BJ (cell line): ENCODE measurements at regions not wholly inside any gene's neighbourhood (a gene's known extent, or its start where the extent isn't known, plus 50 kb on each side); places are given as distances from the start of the nearest gene placed in this dataset.

Experiments
- CTCF ChIA-PET: fragments of 350-600 bp; formaldehyde crosslinking; extraction: SDS; loops from one replicate; lab custom pipeline; 2021; ENCODE audit warnings: antibody characterized with exemption, inconsistent platforms; lab: Yijun Ruan, JAX
- POLR2A ChIA-PET: fragments of 300-600 bp; sonication (Branson Sonifier 250); formaldehyde crosslinking; extraction: SDS; loops from one replicate; lab custom pipeline; 2021; ENCODE audit warnings: antibody characterized with exemption; lab: Charles Lee
- DNase-seq: peaks from one replicate; pipeline ENCODE4 v3.0.0-alpha.2; 2011; ENCODE audit warnings: low read depth
- H3K27me3 ChIP-seq: 2 replicates; pipeline ENCODE4 v1.6.0; 2011; ENCODE audit warnings: low read length; ENCODE audit not compliant: control insufficient read depth, insufficient read depth
- H3K36me3 ChIP-seq: 2 replicates; pipeline ENCODE4 v1.5.1; 2011; ENCODE audit warnings: low read length; ENCODE audit not compliant: control insufficient read depth, insufficient read depth
- H3K4me3 ChIP-seq: 2 replicates; pipeline ENCODE4 v1.5.1; 2011; ENCODE audit warnings: low read depth, mild to moderate bottlenecking, control low read depth, low read length
- TF ChIP-seq, protein P1 (sequence below): IDR thresholded peaks from 2 replicates; pipeline ENCODE4 v1.5.1; 2011; ENCODE audit warnings: low read depth, mild to moderate bottlenecking, control low read depth, inconsistent platforms, low read length, moderate library complexity; ENCODE audit not compliant: insufficient read depth

- TF ChIP-seq, protein P1, sequence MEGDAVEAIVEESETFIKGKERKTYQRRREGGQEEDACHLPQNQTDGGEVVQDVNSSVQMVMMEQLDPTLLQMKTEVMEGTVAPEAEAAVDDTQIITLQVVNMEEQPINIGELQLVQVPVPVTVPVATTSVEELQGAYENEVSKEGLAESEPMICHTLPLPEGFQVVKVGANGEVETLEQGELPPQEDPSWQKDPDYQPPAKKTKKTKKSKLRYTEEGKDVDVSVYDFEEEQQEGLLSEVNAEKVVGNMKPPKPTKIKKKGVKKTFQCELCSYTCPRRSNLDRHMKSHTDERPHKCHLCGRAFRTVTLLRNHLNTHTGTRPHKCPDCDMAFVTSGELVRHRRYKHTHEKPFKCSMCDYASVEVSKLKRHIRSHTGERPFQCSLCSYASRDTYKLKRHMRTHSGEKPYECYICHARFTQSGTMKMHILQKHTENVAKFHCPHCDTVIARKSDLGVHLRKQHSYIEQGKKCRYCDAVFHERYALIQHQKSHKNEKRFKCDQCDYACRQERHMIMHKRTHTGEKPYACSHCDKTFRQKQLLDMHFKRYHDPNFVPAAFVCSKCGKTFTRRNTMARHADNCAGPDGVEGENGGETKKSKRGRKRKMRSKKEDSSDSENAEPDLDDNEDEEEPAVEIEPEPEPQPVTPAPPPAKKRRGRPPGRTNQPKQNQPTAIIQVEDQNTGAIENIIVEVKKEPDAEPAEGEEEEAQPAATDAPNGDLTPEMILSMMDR: no peak
- Histone ChIP-seq H3K4me3 (no peak overlapping the region), H3K36me3 (no peaks in the 10 kb centered on the region), H3K27me3 (no peaks in the 10 kb centered on the region)
- CTCF ChIA-PET: interaction anchor here (1.0 to 1.4 kb wide), 2 partner anchors 14 to 15 kb away, joined by 3 read pairs; no protein-coding TSS in a partner anchor
- POLR2A ChIA-PET: no interaction called here
- no peak for DNase-seq
Observed at GRCh38 chr18:23336101-23336500, 117.0 kb upstream of the RIOK3 start.

DNA sequence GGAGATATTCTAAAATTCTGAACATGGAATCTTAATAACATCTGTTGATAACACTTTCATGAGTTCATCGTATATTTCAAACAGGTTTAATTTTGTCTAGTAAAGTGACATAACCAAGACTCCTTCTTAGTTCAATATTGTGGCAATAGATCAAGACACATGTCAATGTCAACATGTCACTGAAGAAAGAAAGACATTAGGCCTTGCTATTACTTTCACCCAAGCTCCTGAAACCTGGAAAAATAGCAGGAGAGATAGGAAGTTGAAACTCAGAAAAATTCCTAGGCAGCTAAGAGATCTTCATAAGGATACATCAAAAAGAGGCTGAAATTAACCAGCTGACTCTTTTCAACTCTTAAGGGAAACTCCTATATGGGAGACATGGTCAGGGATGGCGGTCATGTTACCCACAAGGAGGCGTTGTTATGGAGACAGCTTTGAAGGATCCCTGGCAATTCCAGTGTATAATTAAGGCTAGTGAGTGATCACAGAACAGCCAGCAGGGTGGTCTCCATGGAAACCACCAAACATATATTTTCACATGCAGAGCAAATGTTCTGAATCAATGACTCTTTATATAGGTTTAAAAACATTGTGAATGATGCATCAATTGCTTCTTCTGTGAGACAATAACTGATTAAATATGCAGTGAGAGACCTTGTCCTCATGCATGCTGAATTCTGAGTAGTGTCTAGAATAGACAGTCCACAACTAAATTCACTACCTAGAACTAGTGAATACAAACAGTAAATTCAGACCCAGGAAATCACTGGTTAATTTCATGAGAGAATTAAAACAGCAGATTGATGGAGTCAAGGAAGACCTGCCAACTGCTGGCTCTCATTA is 115.3 kb upstream of the RIOK3 start:
- H3K4me3 ChIP-seq: no peak overlapping the region
- no peaks in the 10 kb centered on the region for H3K27me3 ChIP-seq
- no peak for DNase-seq
- TF ChIP-seq, protein P1: no peak
- ChIA-PET CTCF (no interaction called here), POLR2A (no interaction called here)
- H3K36me3 ChIP-seq: no peaks in the 10 kb centered on the region

GRCh38 chr18:23340661-23341060 is 112.4 kb upstream of the RIOK3 start:
- no peaks in the 10 kb centered on the region for H3K36me3 ChIP-seq
- ChIA-PET CTCF (interaction anchor here (0.6 to 1.2 kb wide), 2 partner anchors 10 to 66 kb away, joined by 3 read pairs; no protein-coding TSS in a partner anchor), POLR2A (no interaction called here)
- no peaks in the 10 kb centered on the region for H3K27me3 ChIP-seq
- DNase-seq: no peak
- H3K4me3 ChIP-seq: no peak overlapping the region
- TF ChIP-seq, protein P1: no peak

DNA sequence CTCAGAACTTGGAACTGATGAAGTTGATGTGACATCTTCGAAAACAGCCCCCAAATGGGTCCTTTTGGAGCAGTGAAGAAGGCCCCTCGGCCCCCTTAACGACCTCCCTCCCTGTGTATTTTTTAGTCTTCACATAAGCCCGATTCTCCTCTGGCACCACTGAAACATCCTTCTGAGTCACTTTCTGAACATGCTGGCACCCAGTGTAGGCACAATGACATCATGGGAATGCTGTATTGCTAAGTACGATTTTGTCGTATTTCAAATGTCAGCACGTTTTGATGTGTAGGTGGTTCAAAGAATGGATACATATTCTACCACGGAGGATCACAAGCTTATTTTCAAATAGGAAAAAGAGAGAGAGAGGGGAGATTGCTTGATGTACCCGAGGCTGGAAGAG is 111.7 kb upstream of the RIOK3 start:
- Histone ChIP-seq H3K27me3 (no peaks in the 10 kb centered on the region), H3K36me3 (no peaks in the 10 kb centered on the region), H3K4me3 (no peak overlapping the region)
- ChIA-PET CTCF (interaction anchor here (0.7 kb wide), 1 partner anchor 836 kb away, joined by 3 read pairs; no protein-coding TSS in a partner anchor), POLR2A (no interaction called here)
- TF ChIP-seq, protein P1: no peak
- DNase-seq: no peak

- DNase-seq: no peak
- ChIA-PET POLR2A (no interaction called here), CTCF (no interaction called here)
- Histone ChIP-seq H3K4me3 (no peak overlapping the region), H3K27me3 (no peaks in the 10 kb centered on the region), H3K36me3 (no peaks in the 10 kb centered on the region)
- TF ChIP-seq, protein P1: no peak
Observed at GRCh38 chr18:23341983-23342382, 111.1 kb upstream of the RIOK3 start.
